ENCODE measurements at regions not wholly inside any gene's neighbourhood (a gene's known extent, or its start where the extent isn't known, plus 50 kb on each side); places are given as distances from the start of the nearest gene placed in this dataset.

GRCh38 chr6:137666202-137666774 lies 172.1 kb upstream of the OLIG3 start:
- Histone ChIP-seq H3K27me3 (no peaks in the 10 kb centered on the region), H3K4me3 (replicated peaks in 1 of 3) (no peak overlapping the region), H3K27ac (no peak overlapping the region), H3K4me1 (no peaks in the 10 kb centered on the region), H3K9me3 (no peaks in the 10 kb centered on the region), H3K36me3 (no peaks in the 10 kb centered on the region)
- 83 to 87% methylated on average over 4 of the region's 4 CpGs for WGBS, 2 donors
- intact Hi-C loops (cut with DNase I), result no loop called here
- TF ChIP-seq, protein P1, sequence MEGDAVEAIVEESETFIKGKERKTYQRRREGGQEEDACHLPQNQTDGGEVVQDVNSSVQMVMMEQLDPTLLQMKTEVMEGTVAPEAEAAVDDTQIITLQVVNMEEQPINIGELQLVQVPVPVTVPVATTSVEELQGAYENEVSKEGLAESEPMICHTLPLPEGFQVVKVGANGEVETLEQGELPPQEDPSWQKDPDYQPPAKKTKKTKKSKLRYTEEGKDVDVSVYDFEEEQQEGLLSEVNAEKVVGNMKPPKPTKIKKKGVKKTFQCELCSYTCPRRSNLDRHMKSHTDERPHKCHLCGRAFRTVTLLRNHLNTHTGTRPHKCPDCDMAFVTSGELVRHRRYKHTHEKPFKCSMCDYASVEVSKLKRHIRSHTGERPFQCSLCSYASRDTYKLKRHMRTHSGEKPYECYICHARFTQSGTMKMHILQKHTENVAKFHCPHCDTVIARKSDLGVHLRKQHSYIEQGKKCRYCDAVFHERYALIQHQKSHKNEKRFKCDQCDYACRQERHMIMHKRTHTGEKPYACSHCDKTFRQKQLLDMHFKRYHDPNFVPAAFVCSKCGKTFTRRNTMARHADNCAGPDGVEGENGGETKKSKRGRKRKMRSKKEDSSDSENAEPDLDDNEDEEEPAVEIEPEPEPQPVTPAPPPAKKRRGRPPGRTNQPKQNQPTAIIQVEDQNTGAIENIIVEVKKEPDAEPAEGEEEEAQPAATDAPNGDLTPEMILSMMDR (IDR thresholded peaks at IDR 0.05), result no peak
- no peak for TF ChIP-seq POLR2A (IDR thresholded peaks at IDR 0.05)
- no peak for DNase-seq

- intact Hi-C loops (cut with DNase I), result no loop called here
- DNase-seq, result no peak
- Histone ChIP-seq H3K4me3 (replicated peaks in 1 of 3) (no peak overlapping the region), H3K36me3 (no peaks in the 10 kb centered on the region), H3K27me3 (no peaks in the 10 kb centered on the region), H3K27ac (no peak overlapping the region), H3K9me3 (no peaks in the 10 kb centered on the region), H3K4me1 (no peaks in the 10 kb centered on the region)
- WGBS, 2 donors, result 73 to 90% methylated on average over 3 of the region's 3 CpGs
- no peak for TF ChIP-seq POLR2A (IDR thresholded peaks at IDR 0.05)
- TF ChIP-seq, protein P1 (IDR thresholded peaks at IDR 0.05), result no peak
Observed at GRCh38 chr6:137673603-137674002, 179.4 kb upstream of the OLIG3 start.

DNA sequence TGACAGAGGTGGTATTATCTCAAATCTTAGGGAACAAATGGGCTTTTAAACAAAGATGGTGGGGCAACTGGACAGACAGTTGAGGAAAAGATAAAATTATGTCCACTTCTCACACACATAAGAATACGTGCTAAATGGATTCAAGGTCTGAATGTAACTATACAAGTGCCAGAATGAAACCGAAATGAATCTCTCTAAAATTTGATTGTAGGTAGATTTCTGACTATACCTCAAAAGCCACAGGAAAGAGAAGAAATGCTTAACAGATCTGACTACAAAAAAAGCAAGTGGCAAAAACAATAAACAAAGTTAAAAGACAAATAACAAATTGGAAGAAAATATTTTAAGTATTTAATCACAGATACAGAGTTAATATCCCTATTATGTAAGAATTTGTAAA lies 182.7 kb upstream of the OLIG3 start:
- no peaks in the 10 kb centered on the region for H3K4me1 ChIP-seq
- no peak overlapping the region for H3K4me3 ChIP-seq (replicated peaks in 1 of 3)
- intact Hi-C loops (cut with DNase I), result no loop called here
- no peaks in the 10 kb centered on the region for H3K9me3 ChIP-seq
- 88 to 92% methylated on average over 2 of the region's 2 CpGs for WGBS, 2 donors
- H3K36me3 ChIP-seq, result no peaks in the 10 kb centered on the region
- no peak for DNase-seq
- no peak overlapping the region for H3K27ac ChIP-seq
- no peaks in the 10 kb centered on the region for H3K27me3 ChIP-seq
- TF ChIP-seq, protein P1 (IDR thresholded peaks at IDR 0.05), result no peak
- TF ChIP-seq POLR2A (IDR thresholded peaks at IDR 0.05), result no peak

GRCh38 chr6:137677709-137678108 lies 183.5 kb upstream of the OLIG3 start:
- no peak overlapping the region for H3K27ac ChIP-seq

GRCh38 chr6:137678451-137678850 lies 184.3 kb upstream of the OLIG3 start:
- no peak for TF ChIP-seq POLR2A (IDR thresholded peaks at IDR 0.05)
- TF ChIP-seq, protein P1 (IDR thresholded peaks at IDR 0.05), result no peak
- intact Hi-C loops (cut with DNase I), result no loop called here
- H3K4me1 ChIP-seq, result no peaks in the 10 kb centered on the region
- H3K27me3 ChIP-seq, result no peaks in the 10 kb centered on the region
- WGBS, 2 donors, result 85% methylated on average over 2 of the region's 2 CpGs
- DNase-seq, result no peak
- no peak overlapping the region for H3K27ac ChIP-seq
- no peak overlapping the region for H3K4me3 ChIP-seq (replicated peaks in 1 of 3)
- H3K9me3 ChIP-seq, result no peaks in the 10 kb centered on the region
- H3K36me3 ChIP-seq, result no peaks in the 10 kb centered on the region

More at GRCh38 chr6:137677709-137678108, 183.5 kb upstream of the OLIG3 start:
- WGBS, 2 donors, result 84 to 91% methylated on average over 5 of the region's 5 CpGs
- Histone ChIP-seq H3K4me1 (no peaks in the 10 kb centered on the region), H3K4me3 (replicated peaks in 1 of 3) (no peak overlapping the region), H3K36me3 (no peaks in the 10 kb centered on the region), H3K9me3 (no peaks in the 10 kb centered on the region), H3K27me3 (no peaks in the 10 kb centered on the region)
- TF ChIP-seq, protein P1 (IDR thresholded peaks at IDR 0.05), result no peak
- no peak for TF ChIP-seq POLR2A (IDR thresholded peaks at IDR 0.05)
- DNase-seq, result no peak
- intact Hi-C loops (cut with DNase I), result no loop called here
